ENCODE measurements at regions not wholly inside any gene's neighbourhood (a gene's known extent, or its start where the extent isn't known, plus 50 kb on each side); places are given as distances from the start of the nearest gene placed in this dataset.

- no peak overlapping the region for H3K4me3 ChIP-seq (ENCODE audit: low read length)
- POLR2A ChIA-PET, result no interaction called here
- Mint-ChIP-seq H3K4me1 (ENCODE audit: low read depth) (no peaks in the 10 kb centered on the region), H3K27me3 (peaks cover 8% of the 10 kb centered on the region), H3K4me3 (no peak overlapping the region), H3K9me3 (no peaks in the 10 kb centered on the region), H3K27ac (no peak overlapping the region), H3K36me3 (ENCODE audit: low read depth) (no peaks in the 10 kb centered on the region)
- ATAC-seq (ENCODE audit: poor library complexity) (no peak), DNase-seq (no peak)
- CTCF ChIA-PET, result interaction anchor here (0.5 kb wide), 1 partner anchor 80 kb away, joined by 3 read pairs; no protein-coding TSS in a partner anchor
- H3K4me1 ChIP-seq (ENCODE audit: insufficient read depth, low read length), result no peaks in the 10 kb centered on the region
- H3K9me3 ChIP-seq (ENCODE audit: control insufficient read depth in 1 of 2, insufficient read depth in 1 of 2, low read length in 2 of 2), result no peaks in the 10 kb centered on the region
- no peak for TF ChIP-seq CTCF (IDR thresholded peaks at IDR 0.05)
- H3K36me3 ChIP-seq (ENCODE audit: insufficient read depth, low read length), result no peaks in the 10 kb centered on the region
- no peak overlapping the region for H3K27ac ChIP-seq (ENCODE audit: low read depth in 1 of 2, low read length in 2 of 2)
- H3K27me3 ChIP-seq (ENCODE audit: control insufficient read depth in 1 of 2, insufficient read depth in 2 of 2, low read length in 2 of 2), result no peaks in the 10 kb centered on the region
- intact Hi-C loops (cut with DNase I, micrococcal nuclease), result no loop called here
Measured at GRCh38 chr5:135651156-135651555, 72.4 kb upstream of the CXCL14 start.

- Histone ChIP-seq H3K9me3 (ENCODE audit: control insufficient read depth in 1 of 2, insufficient read depth in 1 of 2, low read length in 2 of 2) (no peaks in the 10 kb centered on the region), H3K27me3 (ENCODE audit: control insufficient read depth in 1 of 2, insufficient read depth in 2 of 2, low read length in 2 of 2) (no peaks in the 10 kb centered on the region), H3K4me1 (ENCODE audit: insufficient read depth, low read length) (no peaks in the 10 kb centered on the region), H3K4me3 (ENCODE audit: low read length) (no peak overlapping the region), H3K36me3 (ENCODE audit: insufficient read depth, low read length) (no peaks in the 10 kb centered on the region), H3K27ac (ENCODE audit: low read depth in 1 of 2, low read length in 2 of 2) (no peak overlapping the region)
- TF ChIP-seq CTCF (IDR thresholded peaks at IDR 0.05), result no peak
- POLR2A ChIA-PET, result no interaction called here
- Mint-ChIP-seq H3K27ac (no peak overlapping the region), H3K36me3 (ENCODE audit: low read depth) (no peaks in the 10 kb centered on the region), H3K4me3 (no peak overlapping the region), H3K4me1 (ENCODE audit: low read depth) (no peaks in the 10 kb centered on the region), H3K27me3 (peaks cover 8% of the 10 kb centered on the region), H3K9me3 (no peaks in the 10 kb centered on the region)
- DNase-seq (no peak), ATAC-seq (ENCODE audit: poor library complexity) (no peak)
- CTCF ChIA-PET, result no interaction called here
- intact Hi-C loops (cut with DNase I, micrococcal nuclease), result no loop called here
Measured at GRCh38 chr5:135650081-135650480, 71.3 kb upstream of the CXCL14 start.

GRCh38 chr5:135649435-135649834, 70.6 kb upstream of the CXCL14 start:
- Histone ChIP-seq H3K27me3 (ENCODE audit: control insufficient read depth in 1 of 2, insufficient read depth in 2 of 2, low read length in 2 of 2) (no peaks in the 10 kb centered on the region), H3K36me3 (ENCODE audit: insufficient read depth, low read length) (no peaks in the 10 kb centered on the region), H3K4me3 (ENCODE audit: low read length) (no peak overlapping the region), H3K4me1 (ENCODE audit: insufficient read depth, low read length) (no peaks in the 10 kb centered on the region), H3K9me3 (ENCODE audit: control insufficient read depth in 1 of 2, insufficient read depth in 1 of 2, low read length in 2 of 2) (no peaks in the 10 kb centered on the region), H3K27ac (ENCODE audit: low read depth in 1 of 2, low read length in 2 of 2) (no peak overlapping the region)
- Mint-ChIP-seq H3K27me3 (peaks cover 8% of the 10 kb centered on the region), H3K4me3 (no peak overlapping the region), H3K27ac (no peak overlapping the region), H3K9me3 (no peaks in the 10 kb centered on the region), H3K36me3 (ENCODE audit: low read depth) (no peaks in the 10 kb centered on the region), H3K4me1 (ENCODE audit: low read depth) (no peaks in the 10 kb centered on the region)
- no peak for ATAC-seq (ENCODE audit: poor library complexity)
- CTCF ChIA-PET, result no interaction called here
- no peak for TF ChIP-seq CTCF (IDR thresholded peaks at IDR 0.05)
- DNase-seq, result no peak
- POLR2A ChIA-PET, result no interaction called here
- intact Hi-C loops (cut with DNase I, micrococcal nuclease), result no loop called here

Measured in CD4-positive, alpha-beta T cell (primary cell).